HG03196 (cell line): ENCODE measurements at regions not wholly inside any gene's neighbourhood (a gene's known extent, or its start where the extent isn't known, plus 50 kb on each side); places are given as distances from the start of the nearest gene placed in this dataset.

Source experiments
- ATAC-seq: cut with Tn5 transposase; IDR thresholded peaks from one replicate; pipeline ENCODE4 v1.9.1; 2021; ENCODE audit not compliant: unreplicated experiment

DNA sequence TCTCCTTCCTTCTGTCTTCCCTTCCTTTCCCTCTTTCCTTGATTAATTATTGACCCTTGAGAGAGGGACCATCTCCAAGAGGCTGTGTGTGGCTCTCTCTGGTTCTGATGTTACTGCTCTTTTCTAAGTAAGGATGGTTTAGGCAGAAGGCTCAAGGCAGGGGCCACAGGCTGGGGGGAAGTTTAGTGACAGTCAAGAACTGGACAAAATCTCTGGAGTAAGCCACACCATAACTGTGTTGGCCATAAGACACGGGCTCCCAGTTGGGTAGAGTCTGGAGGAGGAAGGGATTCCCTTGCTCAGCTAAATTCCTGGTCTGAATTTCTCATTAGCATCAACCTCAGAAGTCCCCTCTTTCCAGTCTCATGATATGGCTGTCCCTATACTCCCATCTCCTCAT, 74.7 kb downstream of the BUD13 start:
- ATAC-seq = no peak

DNA sequence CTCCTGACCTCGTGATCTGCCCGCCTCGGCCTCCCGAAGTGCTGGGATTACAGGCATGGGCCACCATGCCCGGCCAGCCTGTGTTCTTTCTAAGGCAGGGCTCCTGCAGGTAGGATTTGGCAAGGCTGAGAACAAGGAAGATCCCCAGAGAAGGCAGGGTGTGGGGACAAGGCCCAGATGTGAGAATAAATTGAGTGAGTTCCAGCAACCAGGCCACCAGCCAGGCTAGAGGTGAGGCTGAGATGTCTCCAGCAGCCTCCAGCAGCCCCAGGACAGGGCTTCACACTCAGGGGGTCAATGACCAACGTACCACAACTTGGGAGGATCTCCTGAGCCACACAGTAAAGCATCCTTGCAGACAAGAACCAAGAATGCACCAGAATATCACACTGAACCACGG, 75.1 kb downstream of the BUD13 start:
- no peak for ATAC-seq

DNA sequence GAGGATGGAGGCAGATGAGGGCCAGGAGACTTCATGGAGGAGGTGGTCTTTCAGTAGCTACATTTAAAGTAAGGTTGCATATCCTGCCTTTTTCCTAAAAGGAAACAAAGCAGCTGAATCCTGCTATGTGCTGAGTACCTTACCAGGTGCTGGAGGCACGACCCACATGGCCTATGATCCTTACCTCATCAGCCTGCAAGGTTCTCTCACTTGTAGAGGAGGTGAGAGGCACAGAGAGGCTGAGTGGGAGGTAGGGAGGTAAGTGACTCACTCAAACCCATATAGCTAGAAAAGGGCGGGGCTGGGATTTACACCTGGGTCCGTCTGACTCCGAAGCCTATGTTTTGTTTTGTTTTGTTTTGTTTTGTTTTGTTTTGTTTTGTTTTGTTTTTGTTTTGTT, 75.8 kb downstream of the BUD13 start:
- no peak for ATAC-seq

DNA sequence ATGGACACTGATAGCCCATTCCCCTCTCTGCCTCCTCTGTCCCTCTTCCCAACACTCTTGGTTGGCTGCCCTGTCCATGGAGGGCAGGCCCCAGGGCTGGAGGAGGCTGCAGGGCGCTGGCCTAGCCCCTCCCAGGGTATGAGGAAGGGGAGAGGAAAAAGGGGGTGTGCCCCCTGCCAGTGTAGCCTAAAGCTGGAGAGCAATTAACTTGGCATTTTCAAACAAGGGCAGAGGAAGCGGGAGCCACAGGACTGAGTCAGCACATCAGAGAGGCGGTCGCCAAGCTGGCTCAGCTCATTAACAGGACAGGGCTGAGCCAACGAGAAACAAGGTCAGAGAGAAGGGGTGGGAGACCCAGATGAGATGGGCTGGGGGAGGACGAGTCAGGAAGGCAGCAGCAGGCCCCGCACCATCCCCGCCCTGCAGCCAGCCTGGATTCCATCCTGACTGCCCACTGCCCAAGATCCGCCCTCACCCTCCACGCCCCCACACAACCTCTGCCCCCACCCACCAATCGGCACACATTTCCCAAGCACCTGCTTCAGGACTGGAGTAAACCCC, 76.3 kb downstream of the BUD13 start:
- no peak for ATAC-seq

DNA sequence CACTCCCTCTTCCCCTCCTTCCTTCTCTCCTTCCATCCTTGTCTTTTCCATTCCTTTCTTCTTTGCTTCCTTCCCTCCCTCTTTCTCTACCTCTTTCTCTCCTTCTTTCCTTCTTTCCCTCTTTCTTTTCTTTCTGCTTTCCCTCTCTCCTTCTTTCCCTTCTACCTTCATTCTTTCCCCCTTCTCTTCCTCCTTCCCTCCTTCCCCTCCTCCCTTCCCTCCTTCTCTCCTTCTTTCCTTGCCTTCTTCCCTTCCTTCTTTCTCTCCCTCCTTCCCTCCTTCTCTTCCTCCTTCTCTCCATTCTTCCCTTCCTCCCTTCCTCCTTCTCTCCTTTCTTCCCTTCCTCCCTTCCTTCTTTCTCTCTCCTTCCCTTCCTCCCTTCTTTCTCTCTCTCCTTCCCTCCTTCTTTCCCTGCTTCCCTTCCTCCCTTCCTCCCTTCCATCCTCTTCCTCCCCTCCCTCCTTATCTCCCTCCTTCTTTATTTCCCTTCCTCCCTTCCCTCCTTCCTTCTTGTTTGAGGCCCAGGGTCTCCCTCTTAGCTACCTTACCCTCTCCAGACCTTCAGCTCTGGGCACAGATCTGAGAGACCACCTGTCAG, 77.0 kb downstream of the BUD13 start:
- no peak for ATAC-seq

DNA sequence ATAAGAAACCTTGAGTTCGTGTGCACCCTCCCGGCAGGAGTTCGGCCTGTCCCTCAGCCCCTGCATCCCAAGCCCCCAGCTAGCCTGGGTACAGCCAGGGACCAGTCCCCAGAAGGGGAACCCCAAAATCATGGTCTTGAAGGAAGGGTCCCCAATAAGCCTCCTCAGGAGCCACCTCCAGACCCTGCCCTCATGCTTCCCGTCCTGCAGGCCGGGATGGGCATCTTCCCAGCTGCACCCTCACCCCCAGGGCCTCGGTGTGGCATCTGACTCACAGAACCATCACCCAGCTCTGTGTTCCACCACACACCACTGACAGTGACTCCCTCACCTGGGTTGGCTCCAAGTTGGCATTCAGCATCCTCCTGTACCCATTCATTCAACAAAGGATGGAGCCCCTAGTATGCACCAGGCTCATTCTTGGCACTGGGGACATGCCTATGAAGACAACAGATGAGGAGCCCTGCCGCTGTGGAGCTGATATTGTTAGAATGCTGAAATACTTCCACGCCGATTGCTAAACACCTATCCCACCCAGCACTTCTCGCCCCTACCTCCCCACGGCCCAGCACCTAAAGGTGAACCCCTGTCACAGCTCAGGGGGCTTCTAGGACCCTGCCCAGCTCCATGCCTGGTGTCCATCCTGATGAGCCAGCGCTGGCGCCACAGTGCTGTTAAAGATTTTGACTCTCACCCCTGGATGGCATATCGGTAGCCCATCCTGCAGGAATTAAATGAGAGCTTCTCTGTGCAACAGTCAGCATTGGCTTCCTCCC, 77.8 kb downstream of the BUD13 start:
- ATAC-seq = no peak

DNA sequence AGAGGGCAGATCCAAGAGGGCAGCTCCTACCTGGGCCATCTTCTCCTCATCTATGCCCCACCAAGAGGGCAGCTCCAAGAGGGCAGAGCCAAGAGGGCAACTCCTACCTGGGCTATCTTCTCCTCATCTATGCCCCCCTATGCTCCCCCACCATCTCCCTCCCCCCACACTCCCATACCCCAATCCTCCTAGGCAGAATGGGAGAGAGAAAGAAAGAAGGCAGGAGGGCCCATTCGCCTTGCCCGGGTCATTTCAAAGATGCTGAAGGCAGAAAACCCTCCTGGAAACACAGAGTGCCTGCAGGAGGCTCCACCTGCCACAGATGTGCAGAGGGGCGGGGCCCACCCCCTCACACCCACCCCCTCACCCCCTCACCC, 78.5 kb downstream of the BUD13 start:
- ATAC-seq = no peak

DNA sequence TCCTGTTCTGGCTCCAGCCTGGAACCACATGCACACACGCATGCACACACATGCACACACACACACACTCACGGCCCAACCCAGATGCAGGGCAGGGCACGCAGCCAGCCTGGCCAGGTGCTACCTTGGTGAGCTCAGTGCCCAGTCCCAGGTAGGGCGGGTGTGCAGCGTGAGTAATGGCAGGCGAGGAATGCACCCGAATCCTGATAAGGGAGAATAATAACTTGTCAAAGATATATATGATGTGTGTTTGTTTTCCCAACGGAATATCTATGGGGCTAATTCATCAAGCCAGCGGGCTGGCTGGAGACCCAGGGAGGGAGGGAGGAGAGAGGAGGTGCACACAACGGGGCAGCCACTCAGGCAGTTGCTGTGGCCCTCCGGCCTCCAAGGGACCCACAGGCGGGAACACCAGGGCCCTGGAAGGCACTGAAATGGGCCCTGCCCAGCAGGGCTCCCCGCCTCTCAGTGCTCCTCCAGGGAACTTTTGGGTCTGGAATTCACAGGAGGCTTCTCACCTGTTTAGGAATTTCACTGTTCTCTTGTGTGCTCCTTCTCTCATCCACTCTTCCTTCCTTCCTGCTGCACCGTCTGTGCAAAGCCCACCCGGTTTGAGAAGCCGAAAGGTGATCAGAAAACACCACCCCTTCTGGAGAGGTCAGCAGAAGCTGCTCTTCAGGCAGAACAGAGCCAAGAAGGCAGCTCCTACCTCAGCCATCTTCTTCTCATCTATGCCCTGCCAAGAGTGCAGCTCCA, 79.0 kb downstream of the BUD13 start:
- ATAC-seq = no peak

DNA sequence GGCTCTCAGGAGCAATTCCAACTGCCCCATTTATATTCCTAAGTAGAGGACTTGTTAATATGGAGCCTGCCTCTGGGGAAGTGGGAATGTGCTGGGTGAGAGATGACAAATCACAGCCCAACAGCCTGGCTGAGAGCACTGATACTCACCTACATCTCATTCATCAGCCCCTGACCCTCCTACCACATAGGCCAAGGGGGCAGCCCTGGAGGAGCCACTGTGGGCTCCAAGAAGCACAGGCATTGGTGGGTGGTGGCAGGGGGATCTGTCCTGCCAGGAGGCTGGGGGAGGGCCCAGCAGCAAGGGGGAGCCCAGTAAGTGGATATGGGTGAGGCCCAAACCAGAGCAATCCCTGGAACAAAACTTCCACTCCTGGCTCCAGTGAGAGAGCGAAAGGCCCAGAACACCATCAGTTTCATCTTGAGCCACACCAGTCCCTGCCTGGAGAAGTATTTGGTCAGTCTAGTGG, 79.7 kb downstream of the BUD13 start:
- no peak for ATAC-seq

DNA sequence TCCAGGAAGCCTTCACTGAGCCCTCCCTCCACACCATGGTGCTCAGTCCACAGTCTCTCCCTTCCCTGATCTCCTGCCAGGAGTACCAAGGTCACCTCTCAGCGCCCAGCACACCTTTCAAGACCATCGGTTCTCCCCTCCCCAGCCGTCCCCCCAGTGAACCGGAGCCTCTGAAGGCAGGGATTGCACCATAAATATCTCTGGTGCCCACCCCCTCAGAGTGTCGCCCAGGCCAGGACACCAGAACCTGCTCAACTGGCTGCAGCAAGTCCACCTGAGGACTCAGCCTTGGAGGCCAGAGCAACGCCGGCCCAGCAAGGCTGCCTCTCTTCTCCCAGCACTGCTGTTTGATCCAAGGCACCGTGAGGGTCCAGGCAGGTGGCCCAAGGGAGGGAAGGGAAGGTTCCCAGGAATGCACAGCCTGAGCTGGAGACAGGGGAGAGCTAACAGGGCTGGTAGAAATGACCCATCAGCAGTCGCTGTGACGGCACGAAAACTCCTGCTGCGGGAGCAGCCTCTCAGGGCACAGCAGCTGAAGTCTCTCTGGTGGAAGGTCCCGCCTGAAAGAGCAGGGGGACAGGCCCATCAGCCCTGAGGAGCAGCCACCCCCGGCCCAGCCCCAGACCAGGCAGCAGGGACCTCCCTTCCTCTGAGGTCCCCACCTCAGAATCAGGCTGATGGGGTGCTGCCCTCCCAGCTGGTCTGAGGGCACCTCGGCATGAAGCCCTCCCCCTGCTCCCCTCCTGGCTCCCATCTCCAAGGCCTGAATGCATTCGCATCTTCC, 80.3 kb downstream of the BUD13 start:
- no peak for ATAC-seq

DNA sequence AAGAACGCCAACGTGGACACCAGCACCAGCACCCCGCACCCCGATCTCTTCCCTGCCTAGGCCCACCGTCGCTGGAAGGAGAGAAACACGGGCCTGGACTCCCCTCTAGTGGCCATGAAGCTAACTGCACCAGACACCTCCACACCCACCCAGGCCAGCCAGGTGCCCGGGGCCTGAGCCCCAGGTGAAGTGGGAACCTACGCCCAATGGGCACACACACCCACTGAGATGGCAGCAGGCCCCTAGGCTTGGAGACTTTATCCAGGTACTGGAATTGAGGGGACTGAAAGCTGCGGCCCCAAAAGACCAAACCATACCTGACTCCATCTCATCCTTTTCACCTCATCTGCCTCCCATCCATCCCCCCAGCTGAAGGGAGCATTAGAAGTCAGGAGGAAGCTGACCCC, 81.0 kb downstream of the BUD13 start:
- no peak for ATAC-seq

DNA sequence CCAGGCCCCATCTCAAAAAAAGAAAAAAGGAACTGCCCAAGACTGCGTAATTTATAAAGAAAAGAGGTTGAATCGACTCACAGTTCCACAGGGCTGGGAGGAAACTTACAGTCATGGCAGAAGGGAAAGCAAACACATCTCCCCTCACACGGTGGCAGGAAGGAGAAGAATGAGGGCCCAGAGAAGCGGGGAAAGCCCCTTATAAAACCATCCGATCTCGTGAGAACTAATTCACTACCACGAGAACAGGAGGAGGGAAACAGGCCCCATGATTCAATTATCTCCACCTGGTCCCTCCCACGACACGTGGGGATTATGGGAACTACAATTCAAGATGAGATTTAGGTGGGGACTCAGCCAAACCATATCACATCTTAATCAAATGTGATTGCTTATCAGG, 82.2 kb downstream of the BUD13 start:
- no peak for ATAC-seq

DNA sequence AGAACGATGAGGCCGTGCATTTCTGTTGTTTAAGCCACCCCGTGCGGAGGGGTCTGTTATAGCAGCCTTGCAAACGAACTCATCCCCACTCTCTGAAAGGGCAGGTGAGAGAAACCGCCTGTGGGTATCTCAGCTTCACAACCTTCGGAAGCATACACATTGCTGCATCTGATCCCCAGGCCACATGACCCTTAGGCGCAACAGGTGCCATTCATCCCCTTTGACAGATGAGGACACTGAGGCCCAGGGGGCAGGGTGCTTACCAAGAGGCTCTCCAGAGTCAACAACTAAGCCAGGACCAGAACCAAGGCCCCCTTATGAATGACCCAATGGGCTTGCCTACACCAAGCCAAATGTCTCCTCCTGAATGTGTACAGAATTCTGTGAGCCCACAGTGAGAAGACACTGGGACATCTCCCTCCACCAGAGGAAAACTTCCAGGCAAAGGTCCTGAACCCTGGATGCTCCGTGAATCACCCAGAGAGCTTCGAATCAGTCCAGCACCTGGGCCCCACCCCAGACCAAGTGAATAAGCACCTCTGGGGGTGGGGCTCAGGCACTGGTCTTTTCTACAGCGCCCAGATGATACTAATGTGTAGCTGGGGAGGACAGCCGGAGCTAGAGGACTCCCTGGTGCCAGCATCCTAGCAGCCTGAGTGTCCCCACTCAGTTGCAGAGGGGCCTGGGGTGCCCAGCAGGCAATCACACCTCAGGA, 83.2 kb downstream of the BUD13 start:
- no peak for ATAC-seq

DNA sequence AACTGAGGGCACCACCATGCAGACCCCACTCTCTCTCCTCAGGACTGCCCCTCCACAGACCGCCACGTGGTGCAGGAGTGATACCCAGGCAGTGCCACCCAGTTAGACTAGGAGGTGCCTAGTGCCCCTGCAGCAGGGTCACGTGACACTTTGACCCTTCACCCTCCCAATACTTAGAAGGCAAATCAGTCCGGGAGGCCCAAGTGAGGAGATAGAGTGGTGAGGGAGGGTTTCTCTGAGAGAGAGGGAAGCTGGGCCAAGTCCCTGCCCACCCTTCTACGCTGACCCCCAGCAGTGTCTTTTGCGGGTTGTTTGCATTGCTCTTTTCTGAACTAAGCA, 84.6 kb downstream of the BUD13 start:
- ATAC-seq = no peak

DNA sequence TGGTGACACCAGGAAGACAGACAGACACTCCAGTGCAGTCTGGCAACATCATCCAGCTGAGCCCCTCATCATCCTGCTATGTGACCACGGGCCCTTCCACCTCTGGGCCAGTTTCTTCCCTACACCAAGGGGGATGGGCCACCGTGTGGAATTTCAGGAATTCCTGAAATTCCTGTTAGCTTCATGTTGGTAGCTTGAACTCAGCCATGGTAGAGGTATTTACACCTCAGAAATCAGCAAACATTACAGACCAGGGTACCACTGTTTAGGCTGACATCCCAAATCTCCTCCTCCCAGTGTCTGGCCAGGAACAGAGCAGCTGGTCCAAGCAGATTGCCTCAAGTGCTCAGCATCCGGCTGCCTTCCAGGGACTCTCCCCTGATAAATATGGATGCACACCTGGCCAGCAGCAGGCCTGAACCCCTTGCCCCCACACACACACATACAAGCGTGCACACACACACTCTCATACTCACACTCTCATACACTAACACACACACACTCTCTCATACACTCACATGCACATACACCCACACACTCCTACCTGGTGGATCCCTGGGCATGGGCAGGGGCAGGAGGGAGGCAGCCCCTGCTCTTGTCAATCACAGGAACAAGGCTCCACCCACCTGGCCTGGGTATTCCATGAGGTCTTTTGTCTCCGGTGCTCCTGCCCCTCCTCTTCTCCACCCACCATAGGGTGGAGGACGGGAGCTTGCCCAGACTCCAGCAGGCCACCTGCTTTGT, 85.2 kb downstream of the BUD13 start:
- no peak for ATAC-seq

DNA sequence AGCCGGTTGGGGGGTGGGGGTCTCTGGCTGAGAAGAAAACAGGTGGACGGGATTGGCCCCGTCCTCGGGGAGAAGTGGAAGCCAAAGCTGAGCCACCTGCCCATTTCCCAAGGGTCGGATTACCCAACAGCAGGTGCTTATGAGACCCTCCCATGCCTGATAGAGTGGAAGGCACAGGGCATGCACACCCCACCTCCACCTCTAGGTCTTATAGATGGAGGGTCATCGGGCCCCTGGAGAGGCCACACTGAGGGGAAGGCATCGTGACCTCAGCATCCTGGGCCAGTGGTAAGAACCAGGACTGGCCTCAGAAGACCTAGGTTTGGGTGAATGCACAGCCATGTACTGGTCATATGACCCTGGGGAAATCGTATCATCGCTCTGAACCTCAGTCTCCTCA, 85.9 kb downstream of the BUD13 start:
- ATAC-seq = no peak

DNA sequence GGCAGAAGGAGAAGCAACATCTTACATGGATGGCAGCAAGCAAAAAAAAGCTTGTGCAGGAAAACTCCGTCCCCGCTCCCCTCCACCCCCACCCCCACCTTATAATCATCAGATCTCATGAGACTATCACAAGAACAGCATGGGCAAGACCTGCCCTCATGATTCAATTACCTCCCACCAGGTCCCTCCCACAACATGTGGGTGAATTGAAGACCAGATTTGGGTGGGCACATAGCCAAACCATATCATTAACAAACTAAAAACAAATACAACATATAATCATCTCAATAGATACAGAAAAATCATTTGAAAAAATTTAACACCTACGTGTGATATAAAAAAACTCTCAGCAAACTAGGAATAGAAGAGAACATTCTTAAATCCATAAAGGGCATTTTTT, 88.8 kb downstream of the BUD13 start:
- no peak for ATAC-seq

DNA sequence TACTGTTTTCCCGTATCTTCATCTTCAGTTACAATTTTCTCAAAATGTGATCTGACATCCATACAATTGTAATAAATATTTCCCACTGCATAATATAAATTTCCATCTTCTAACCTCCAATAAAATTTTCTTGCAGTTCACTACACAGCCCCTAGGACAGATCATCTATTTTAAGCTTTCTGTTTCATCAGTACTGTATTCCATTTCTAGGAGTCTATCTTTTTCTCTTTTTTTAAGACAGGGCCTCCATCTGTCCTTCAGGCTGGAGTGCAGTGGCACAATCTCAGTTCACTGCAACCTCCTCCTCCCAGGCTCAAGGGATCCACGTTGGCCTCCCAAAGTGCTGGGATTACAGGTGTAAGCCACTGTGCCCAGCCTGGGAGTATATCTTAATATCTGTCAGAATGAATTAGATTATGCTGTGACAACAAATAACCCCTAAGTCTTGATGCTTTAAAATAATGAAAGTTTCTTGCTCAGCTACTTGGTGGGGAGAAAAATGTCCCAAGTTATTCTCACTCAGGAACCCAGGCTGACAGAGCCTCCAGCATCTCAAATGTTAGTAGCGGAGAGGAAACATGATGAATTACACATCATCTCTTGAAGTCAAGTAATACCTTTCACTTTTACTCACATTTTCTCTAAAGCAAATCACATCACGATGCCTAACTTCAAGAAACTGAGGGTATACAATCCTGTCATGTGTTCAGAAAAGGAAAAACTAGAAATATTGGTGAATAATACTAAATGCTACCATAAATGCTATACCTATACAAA, 92.2 kb downstream of the BUD13 start:
- ATAC-seq = no peak

DNA sequence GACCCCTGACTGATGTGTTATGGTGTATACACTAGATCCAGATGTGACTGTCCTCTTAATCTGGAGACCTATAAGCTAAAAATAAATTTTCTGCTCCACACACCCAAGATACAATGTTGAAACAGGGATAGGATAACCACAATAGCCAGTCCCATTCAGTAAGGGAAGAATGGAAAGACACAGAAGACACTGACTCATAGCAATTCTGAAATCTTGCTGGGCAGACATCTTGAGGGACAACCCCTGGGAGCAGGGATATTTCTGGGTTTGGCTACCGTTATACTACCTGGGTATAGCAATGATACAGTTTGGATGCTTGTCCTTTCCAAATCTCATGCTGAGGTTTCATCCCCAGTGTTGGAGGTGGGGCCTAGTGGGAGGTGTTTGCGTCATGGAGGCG, 93.9 kb downstream of the BUD13 start:
- ATAC-seq = no peak
